ENCODE measurements at regions not wholly inside any gene's neighbourhood (a gene's known extent, or its start where the extent isn't known, plus 50 kb on each side); places are given as distances from the start of the nearest gene placed in this dataset.

DNA sequence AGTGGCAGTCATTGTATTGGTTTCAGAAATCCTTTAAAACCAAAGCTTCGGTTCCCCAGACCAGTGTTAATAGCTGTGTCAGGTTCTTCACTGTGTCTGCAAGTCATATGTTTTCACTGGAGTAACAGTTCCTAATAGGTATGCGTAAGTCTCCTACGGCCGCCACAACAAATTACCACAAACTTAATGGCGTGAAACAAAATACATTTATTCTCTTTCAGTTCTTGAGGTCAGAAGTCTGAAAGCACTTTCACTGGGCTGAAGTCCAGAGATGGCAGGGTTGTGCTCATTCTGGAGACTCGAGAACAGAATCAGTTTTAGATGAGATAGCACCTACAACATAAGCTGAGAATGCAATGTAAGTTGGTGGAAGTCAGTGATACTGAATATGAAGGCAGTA lies 556.2 kb downstream of the TLE4 start:
- no peak for TF ChIP-seq CTCF (IDR thresholded peaks at IDR 0.05)
- Histone ChIP-seq H3K27me3 (ENCODE audit: insufficient read depth in 3 of 3, low read length in 2 of 3) (no peaks in the 10 kb centered on the region), H3K9me3 (no peaks in the 10 kb centered on the region), H3K4me3 (no peak overlapping the region), H3K4me1 (no peaks in the 10 kb centered on the region), H3K27ac (no peak overlapping the region), H3K36me3 (ENCODE audit: insufficient read depth in 1 of 2, low read depth in 1 of 2) (no peaks in the 10 kb centered on the region)
- intact Hi-C loops (cut with DNase I): no loop called here
- DNase-seq (no peak), ATAC-seq (no peak)
- WGBS, 3 donors: 71 to 86% (median 77%) methylated on average over 6 of the region's 6 CpGs

DNA sequence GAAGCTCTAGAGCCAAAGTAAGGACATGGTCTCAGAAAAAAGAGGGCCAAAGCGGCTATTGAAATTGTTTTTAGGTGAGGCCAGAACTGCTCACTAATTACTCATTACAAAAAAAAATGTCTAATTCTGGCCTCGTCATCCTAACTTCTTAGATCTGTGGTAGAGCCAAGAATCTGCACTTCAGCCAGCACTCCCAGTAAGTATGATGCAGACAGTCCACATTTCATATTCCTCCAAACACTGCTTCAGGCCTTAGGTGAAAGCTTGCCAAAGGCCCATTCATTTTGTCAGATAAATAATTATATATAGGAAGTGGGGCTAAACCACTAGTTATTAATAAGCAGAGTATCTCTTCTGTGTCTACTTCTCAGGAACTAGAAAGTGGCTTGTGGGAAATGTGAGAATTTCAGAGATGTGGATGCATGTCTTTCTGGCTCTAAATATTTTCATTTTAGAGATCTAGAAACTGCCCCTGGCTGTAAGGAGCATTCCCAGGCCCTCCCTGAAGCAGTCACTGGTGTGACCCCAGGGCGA lies 554.0 kb downstream of the TLE4 start:
- intact Hi-C loops (cut with DNase I): no loop called here
- Histone ChIP-seq H3K27ac (no peak overlapping the region), H3K4me3 (no peak overlapping the region), H3K36me3 (ENCODE audit: insufficient read depth in 1 of 2, low read depth in 1 of 2) (no peaks in the 10 kb centered on the region), H3K4me1 (no peaks in the 10 kb centered on the region), H3K9me3 (no peaks in the 10 kb centered on the region), H3K27me3 (ENCODE audit: insufficient read depth in 3 of 3, low read length in 2 of 3) (no peaks in the 10 kb centered on the region)
- ATAC-seq (no peak), DNase-seq (no peak)
- 89 to 93% (median 90%) methylated on average over 3 of the region's 3 CpGs for WGBS, 3 donors
- TF ChIP-seq CTCF (IDR thresholded peaks at IDR 0.05): no peak

DNA sequence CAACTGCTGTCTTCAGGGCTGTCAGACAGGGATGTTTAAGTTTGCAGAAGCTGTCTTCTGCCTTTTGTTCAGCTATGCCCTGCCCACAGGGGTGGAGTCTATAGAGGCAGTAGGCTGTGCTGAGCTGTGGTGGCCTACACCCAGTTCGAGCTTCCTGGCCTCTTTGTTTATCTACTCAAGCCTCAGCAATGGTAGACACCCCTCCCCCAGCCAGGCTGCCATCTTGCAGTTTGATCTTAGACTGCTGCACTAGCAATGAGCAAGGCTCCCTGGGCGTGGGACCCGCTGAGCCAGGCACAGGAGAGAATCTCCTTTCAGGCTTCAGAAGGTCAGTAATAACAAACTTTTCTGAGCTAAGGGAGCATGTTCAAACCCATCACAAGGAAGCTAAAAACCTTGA lies 545.3 kb downstream of the TLE4 start:
- ATAC-seq (no peak), DNase-seq (no peak)
- Histone ChIP-seq H3K36me3 (ENCODE audit: insufficient read depth in 1 of 2, low read depth in 1 of 2) (no peaks in the 10 kb centered on the region), H3K9me3 (peaks cover 4% of the 10 kb centered on the region), H3K27ac (no peak overlapping the region), H3K4me3 (no peak overlapping the region), H3K27me3 (ENCODE audit: insufficient read depth in 3 of 3, low read length in 2 of 3) (no peaks in the 10 kb centered on the region), H3K4me1 (no peaks in the 10 kb centered on the region)
- intact Hi-C loops (cut with DNase I): no loop called here
- WGBS, 3 donors: 58 to 82% (median 69%) methylated on average over 3 of the region's 3 CpGs
- no peak for TF ChIP-seq CTCF (IDR thresholded peaks at IDR 0.05)

- whole genome bisulfite sequencing, 3 donors: 46 to 72% (median 70%) methylated on average over 2 of the region's 2 CpGs
- H3K27ac ChIP-seq: no peak overlapping the region
- H3K4me3 ChIP-seq: no peak overlapping the region
- H3K36me3 ChIP-seq (ENCODE audit: insufficient read depth in 1 of 2, low read depth in 1 of 2): no peaks in the 10 kb centered on the region
- no peak for ATAC-seq
- TF ChIP-seq CTCF (IDR thresholded peaks at IDR 0.05): no peak
- H3K4me1 ChIP-seq: no peaks in the 10 kb centered on the region
- H3K27me3 ChIP-seq (ENCODE audit: insufficient read depth in 3 of 3, low read length in 2 of 3): no peaks in the 10 kb centered on the region
- no peak for DNase-seq
- intact Hi-C loops (cut with DNase I): no loop called here
- H3K9me3 ChIP-seq: peaks cover 4% of the 10 kb centered on the region
Measured at GRCh38 chr9:80114241-80114640, 542.5 kb downstream of the TLE4 start.

- no peak for ATAC-seq
Measured at GRCh38 chr9:80107931-80108660, 536.3 kb downstream of the TLE4 start.

More at GRCh38 chr9:80107931-80108660, 536.3 kb downstream of the TLE4 start:
- no peak for DNase-seq
- intact Hi-C loops (cut with DNase I): no loop called here
- 35 to 80% (median 59%) methylated on average over 3 of the region's 3 CpGs for WGBS, 3 donors
- Histone ChIP-seq H3K4me3 (no peak overlapping the region), H3K4me1 (no peaks in the 10 kb centered on the region), H3K36me3 (ENCODE audit: insufficient read depth in 1 of 2, low read depth in 1 of 2) (no peaks in the 10 kb centered on the region), H3K27me3 (ENCODE audit: insufficient read depth in 3 of 3, low read length in 2 of 3) (no peaks in the 10 kb centered on the region), H3K9me3 (peaks cover under 1% of the 10 kb centered on the region), H3K27ac (no peak overlapping the region)
- TF ChIP-seq CTCF (IDR thresholded peaks at IDR 0.05): no peak
